ENCODE measurements at regions not wholly inside any gene's neighbourhood (a gene's known extent, or its start where the extent isn't known, plus 50 kb on each side); places are given as distances from the start of the nearest gene placed in this dataset.

DNA sequence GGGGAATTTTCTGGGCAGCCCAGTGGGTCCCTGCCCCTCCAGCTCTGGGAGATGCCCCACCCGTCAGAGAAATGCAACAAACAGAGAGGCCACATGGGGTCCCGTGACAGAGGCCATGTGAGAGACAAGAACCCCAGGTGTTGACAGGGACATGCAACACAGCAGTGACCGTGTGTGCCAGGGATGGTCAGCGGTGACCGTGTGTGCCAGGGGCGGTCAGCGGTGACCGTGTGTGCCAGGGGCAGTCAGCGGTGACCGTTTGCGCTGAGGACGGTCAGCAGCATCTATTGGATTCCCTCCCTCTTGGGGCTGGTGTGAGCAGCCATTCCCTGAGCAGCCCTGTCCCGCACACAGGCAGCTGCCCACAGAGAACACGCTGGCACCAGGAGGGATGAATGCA, 146.6 kb upstream of the OTOS start:
- Histone ChIP-seq H3K27ac (ENCODE audit: low read length) (no peak overlapping the region), H3K4me1 (ENCODE audit: insufficient read depth, low read length) (peaks cover 5% of the 10 kb centered on the region; the same call in 1 of the 2 replicates), H3K4me3 (ENCODE audit: low read length) (no peak overlapping the region), H3K27me3 (ENCODE audit: insufficient read depth, low read length) (no peaks in the 10 kb centered on the region), H3K9ac (ENCODE audit: low read depth, low read length) (no peak overlapping the region), H3K9me3 (ENCODE audit: insufficient read depth, low read depth, low read length) (no peaks in the 10 kb centered on the region), H3K36me3 (ENCODE audit: insufficient read depth, low read depth, low read length) (no peaks in the 10 kb centered on the region)

- H3K4me3 ChIP-seq (ENCODE audit: low read length), result no peak overlapping the region
- H3K9ac ChIP-seq (ENCODE audit: low read depth, low read length), result no peak overlapping the region
- H3K4me1 ChIP-seq (ENCODE audit: insufficient read depth, low read length), result peaks cover 5% of the 10 kb centered on the region; the same call in 1 of the 2 replicates
- H3K9me3 ChIP-seq (ENCODE audit: insufficient read depth, low read depth, low read length), result no peaks in the 10 kb centered on the region
- H3K27ac ChIP-seq (ENCODE audit: low read length), result no peak overlapping the region
- H3K27me3 ChIP-seq (ENCODE audit: insufficient read depth, low read length), result no peaks in the 10 kb centered on the region
- no peaks in the 10 kb centered on the region for H3K36me3 ChIP-seq (ENCODE audit: insufficient read depth, low read depth, low read length)
Observed at GRCh38 chr2:240287496-240288086, 147.1 kb upstream of the OTOS start.

DNA sequence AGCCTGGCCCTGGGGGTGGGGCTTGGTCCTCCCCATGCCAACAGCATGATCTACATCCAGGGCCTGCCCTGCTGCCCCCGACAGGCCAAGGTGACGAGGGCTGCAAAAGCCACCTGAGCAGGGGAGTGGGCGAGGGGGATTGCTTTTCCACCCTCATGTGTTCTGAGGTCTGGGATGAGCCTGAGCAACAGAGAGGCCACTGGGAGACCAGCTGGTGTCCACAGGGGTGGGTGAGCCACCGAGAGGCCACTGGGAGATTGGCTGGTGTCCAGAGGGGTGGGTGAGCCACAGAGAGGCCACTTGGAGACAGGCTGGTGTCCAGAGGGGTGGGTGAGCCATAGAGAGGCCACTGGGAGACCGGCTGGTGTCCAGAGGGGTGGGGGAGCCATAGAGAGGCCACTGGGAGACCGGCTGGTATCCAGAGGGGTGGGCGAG, 147.4 kb upstream of the GPC1 start:
- Histone ChIP-seq H3K9ac (ENCODE audit: low read depth, low read length) (no peak overlapping the region), H3K9me3 (ENCODE audit: insufficient read depth, low read depth, low read length) (no peaks in the 10 kb centered on the region), H3K4me1 (ENCODE audit: insufficient read depth, low read length) (peaks cover 5% of the 10 kb centered on the region; the same call in 1 of the 2 replicates), H3K27me3 (ENCODE audit: insufficient read depth, low read length) (no peaks in the 10 kb centered on the region), H3K36me3 (ENCODE audit: insufficient read depth, low read depth, low read length) (no peaks in the 10 kb centered on the region), H3K27ac (ENCODE audit: low read length) (no peak overlapping the region), H3K4me3 (ENCODE audit: low read length) (no peak overlapping the region)

- Histone ChIP-seq H3K9ac (ENCODE audit: low read depth, low read length) (no peak overlapping the region), H3K27ac (ENCODE audit: low read length) (no peak overlapping the region), H3K9me3 (ENCODE audit: insufficient read depth, low read depth, low read length) (no peaks in the 10 kb centered on the region), H3K4me3 (ENCODE audit: low read length) (no peak overlapping the region), H3K4me1 (ENCODE audit: insufficient read depth, low read length) (peaks cover 5% of the 10 kb centered on the region; the same call in 1 of the 2 replicates), H3K36me3 (ENCODE audit: insufficient read depth, low read depth, low read length) (no peaks in the 10 kb centered on the region), H3K27me3 (ENCODE audit: insufficient read depth, low read length) (no peaks in the 10 kb centered on the region)
Observed at GRCh38 chr2:240289701-240290431, 145.6 kb upstream of the GPC1 start.

- Histone ChIP-seq H3K36me3 (ENCODE audit: insufficient read depth, low read depth, low read length) (no peaks in the 10 kb centered on the region), H3K9me3 (ENCODE audit: insufficient read depth, low read depth, low read length) (no peaks in the 10 kb centered on the region), H3K27me3 (ENCODE audit: insufficient read depth, low read length) (no peaks in the 10 kb centered on the region), H3K9ac (ENCODE audit: low read depth, low read length) (no peak overlapping the region), H3K4me3 (ENCODE audit: low read length) (no peak overlapping the region), H3K4me1 (ENCODE audit: insufficient read depth, low read length) (peaks cover 5% of the 10 kb centered on the region; the same call in 1 of the 2 replicates), H3K27ac (ENCODE audit: low read length) (no peak overlapping the region)
Observed at GRCh38 chr2:240290432-240291336, 144.8 kb upstream of the GPC1 start.

DNA sequence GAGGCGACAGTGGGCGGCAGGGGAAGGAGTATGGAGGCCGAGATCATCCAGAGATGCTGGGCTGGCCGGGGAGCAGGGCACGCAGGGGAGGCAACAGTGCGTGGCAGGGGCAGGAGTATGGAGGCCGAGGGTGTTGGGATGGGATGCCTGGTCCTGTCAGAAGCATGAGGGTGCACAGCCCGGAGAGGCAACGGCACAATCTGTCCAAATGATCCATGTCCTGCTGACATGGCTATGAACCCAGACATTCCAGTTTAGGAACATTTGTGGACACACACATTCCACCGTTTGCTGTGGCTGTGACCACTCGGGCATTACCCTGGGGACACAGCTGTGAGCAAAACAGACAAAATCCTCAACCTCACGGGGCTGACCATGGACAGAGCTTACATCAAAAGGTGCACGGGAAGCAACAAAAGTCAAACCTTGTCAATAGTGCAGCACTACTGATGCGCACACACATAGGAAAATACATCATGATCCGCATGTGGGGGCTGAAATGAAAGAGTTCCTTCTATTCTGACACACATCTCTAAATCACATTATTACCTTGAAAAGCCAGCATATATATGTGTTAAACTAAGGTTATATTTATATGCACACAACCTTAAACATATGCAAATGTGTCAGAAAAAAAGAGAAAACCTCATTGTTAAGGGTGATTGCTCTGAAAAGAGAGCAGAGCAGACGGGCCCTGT, 144.0 kb upstream of the GPC1 start:
- no peaks in the 10 kb centered on the region for H3K9me3 ChIP-seq (ENCODE audit: insufficient read depth, low read depth, low read length)
- peaks cover 5% of the 10 kb centered on the region; the same call in 1 of the 2 replicates for H3K4me1 ChIP-seq (ENCODE audit: insufficient read depth, low read length)
- no peak overlapping the region for H3K9ac ChIP-seq (ENCODE audit: low read depth, low read length)
- no peak overlapping the region for H3K4me3 ChIP-seq (ENCODE audit: low read length)
- H3K36me3 ChIP-seq (ENCODE audit: insufficient read depth, low read depth, low read length), result no peaks in the 10 kb centered on the region
- no peak overlapping the region for H3K27ac ChIP-seq (ENCODE audit: low read length)
- H3K27me3 ChIP-seq (ENCODE audit: insufficient read depth, low read length), result no peaks in the 10 kb centered on the region

DNA sequence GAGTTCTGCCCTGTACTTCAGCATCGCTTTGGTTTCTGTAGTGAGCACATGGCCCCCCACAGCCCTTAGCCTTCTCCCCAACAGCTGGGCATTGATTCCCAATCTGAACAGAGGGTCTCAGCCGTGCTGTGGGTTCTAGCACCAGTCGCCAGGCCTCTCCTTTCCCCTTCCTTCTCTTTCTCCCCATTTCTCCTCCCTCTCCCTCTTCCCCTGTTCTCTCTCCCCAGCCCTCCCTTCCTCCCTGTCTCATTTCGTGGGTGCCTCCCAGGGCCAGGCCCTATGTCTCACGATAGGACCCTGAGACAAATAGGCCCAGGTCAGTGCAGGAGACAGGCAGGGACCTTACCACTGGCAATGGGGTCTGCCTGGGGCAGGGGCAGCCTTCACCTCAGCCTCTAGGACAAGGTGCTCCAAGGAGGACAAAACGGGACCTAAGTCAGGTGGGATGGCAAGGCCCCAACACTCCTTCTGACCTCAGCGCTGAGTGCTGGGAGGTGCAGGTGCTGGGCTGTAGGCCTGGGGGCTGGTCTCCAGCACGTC, 143.4 kb upstream of the GPC1 start:
- Histone ChIP-seq H3K27ac (ENCODE audit: low read length) (no peak overlapping the region), H3K4me3 (ENCODE audit: low read length) (no peak overlapping the region), H3K36me3 (ENCODE audit: insufficient read depth, low read depth, low read length) (no peaks in the 10 kb centered on the region), H3K4me1 (ENCODE audit: insufficient read depth, low read length) (peaks cover 5% of the 10 kb centered on the region; the same call in 1 of the 2 replicates), H3K27me3 (ENCODE audit: insufficient read depth, low read length) (no peaks in the 10 kb centered on the region), H3K9ac (ENCODE audit: low read depth, low read length) (no peak overlapping the region), H3K9me3 (ENCODE audit: insufficient read depth, low read depth, low read length) (no peaks in the 10 kb centered on the region)

GRCh38 chr2:240292619-240293525, 142.6 kb upstream of the GPC1 start:
- Histone ChIP-seq H3K9ac (ENCODE audit: low read depth, low read length) (no peak overlapping the region), H3K4me1 (ENCODE audit: insufficient read depth, low read length) (peaks cover 5% of the 10 kb centered on the region; the same call in 1 of the 2 replicates), H3K9me3 (ENCODE audit: insufficient read depth, low read depth, low read length) (no peaks in the 10 kb centered on the region), H3K27me3 (ENCODE audit: insufficient read depth, low read length) (no peaks in the 10 kb centered on the region), H3K36me3 (ENCODE audit: insufficient read depth, low read depth, low read length) (no peaks in the 10 kb centered on the region), H3K4me3 (ENCODE audit: low read length) (no peak overlapping the region), H3K27ac (ENCODE audit: low read length) (no peak overlapping the region)

- H3K9ac ChIP-seq (ENCODE audit: low read depth, low read length), result no peak overlapping the region
- no peak overlapping the region for H3K4me3 ChIP-seq (ENCODE audit: low read length)
- no peak overlapping the region for H3K27ac ChIP-seq (ENCODE audit: low read length)
- H3K36me3 ChIP-seq (ENCODE audit: insufficient read depth, low read depth, low read length), result no peaks in the 10 kb centered on the region
- no peaks in the 10 kb centered on the region for H3K9me3 ChIP-seq (ENCODE audit: insufficient read depth, low read depth, low read length)
- H3K4me1 ChIP-seq (ENCODE audit: insufficient read depth, low read length), result peaks cover 5% of the 10 kb centered on the region; the same call in 1 of the 2 replicates
- no peaks in the 10 kb centered on the region for H3K27me3 ChIP-seq (ENCODE audit: insufficient read depth, low read length)
Observed at GRCh38 chr2:240293557-240294461, 141.7 kb upstream of the GPC1 start.

GRCh38 chr2:240294514-240294913, 140.9 kb upstream of the GPC1 start:
- H3K4me1 ChIP-seq (ENCODE audit: insufficient read depth, low read length), result peaks cover 5% of the 10 kb centered on the region; the same call in 1 of the 2 replicates
- no peak overlapping the region for H3K27ac ChIP-seq (ENCODE audit: low read length)
- H3K36me3 ChIP-seq (ENCODE audit: insufficient read depth, low read depth, low read length), result no peaks in the 10 kb centered on the region
- no peak overlapping the region for H3K4me3 ChIP-seq (ENCODE audit: low read length)
- no peaks in the 10 kb centered on the region for H3K9me3 ChIP-seq (ENCODE audit: insufficient read depth, low read depth, low read length)
- no peak overlapping the region for H3K9ac ChIP-seq (ENCODE audit: low read depth, low read length)
- H3K27me3 ChIP-seq (ENCODE audit: insufficient read depth, low read length), result no peaks in the 10 kb centered on the region

Data from iPS-20b (cell line).